ENCODE measurements at regions not wholly inside any gene's neighbourhood (a gene's known extent, or its start where the extent isn't known, plus 50 kb on each side); places are given as distances from the start of the nearest gene placed in this dataset.

DNA sequence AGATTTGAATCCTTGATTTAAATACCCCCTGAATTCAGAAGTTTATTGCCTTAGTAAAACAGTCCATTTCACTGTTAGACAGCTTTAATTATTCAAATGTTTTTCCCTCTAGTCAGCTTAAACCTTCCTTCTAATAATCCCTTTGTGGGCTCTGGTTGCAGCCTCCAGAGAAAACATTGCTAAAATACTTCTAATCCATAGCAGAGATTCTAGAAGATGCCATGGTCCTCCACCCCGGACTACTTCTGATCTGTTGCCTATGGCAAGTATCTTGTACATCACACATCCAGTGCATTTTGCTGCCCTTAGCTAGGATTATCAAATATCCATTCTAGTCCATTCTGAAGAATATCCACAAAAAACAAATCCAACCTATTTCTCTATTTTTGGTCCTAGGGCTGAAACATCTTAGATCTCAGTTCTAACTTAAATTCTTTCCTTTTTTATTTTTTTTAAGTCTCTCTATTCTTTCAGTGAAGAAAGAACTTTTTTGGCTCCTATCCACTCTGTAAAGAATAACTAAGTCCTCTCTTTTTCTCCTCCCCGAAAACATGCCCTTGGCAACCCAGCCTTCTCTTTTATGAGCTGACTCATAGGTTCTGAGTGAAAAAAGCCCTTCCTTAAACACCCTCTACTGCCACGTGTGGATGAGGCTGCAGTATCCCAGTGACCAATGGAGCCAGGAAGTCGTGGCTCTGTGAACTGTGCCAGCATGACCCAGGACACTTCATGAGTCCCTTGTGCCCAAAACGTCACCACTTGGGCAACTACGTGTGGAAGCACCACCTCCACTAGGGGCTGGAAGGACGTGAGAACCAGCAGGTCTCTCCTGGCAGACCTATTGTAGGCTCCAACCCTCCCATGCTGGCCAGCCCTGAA is 349.8 kb downstream of the TNS1 start:
- DNase-seq = no peak

DNA sequence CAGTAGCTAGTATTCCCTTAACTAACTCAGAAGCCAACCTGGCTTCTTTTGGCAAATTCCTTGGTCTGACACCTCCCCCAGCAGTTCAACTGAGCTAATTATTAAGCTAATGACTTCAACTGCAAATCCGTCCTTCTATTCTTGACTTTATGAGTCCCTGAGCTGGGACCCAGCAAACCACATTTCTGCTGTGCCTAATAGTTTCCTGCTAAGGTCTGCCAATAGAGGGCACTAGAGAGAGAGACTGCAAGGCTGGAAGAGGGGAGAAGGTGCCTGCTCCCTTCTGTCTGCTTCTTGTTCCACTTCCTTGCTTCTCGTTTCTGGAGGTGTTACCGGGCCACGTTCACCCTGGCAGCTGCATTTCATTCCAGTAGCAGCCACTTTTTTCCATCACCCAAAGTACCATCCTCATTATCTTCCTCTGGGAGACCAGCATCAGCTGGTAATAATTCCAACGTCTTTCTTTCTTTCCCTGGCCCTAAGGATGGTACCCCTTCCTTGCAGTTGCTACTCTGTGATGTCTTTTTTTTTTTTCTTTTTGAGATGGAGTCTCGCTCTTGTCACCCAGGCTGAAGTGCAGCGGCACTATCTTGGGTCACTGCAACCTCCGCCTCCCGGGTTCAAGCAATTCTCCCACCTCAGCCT is 352.0 kb downstream of the TNS1 start:
- DNase-seq = peak; percentile 64

DNA sequence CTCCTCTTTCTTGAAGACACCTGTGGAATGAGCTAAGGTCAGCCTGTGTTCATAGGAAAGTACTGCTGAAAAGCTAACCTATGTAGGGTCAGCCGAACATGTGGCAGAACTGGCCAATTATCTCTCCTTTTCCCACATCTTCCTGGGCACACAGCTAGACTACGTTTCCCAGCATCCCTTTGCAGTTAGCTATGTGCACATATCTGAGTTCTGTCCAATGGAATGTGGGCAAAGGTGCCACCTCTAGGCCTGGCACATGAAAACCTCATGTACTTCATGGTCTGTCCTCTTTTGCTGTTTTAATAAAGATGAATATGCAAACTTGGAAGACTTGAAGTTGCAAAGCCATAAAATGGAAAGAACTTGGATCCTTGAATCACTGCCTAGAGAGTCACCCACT is 352.6 kb downstream of the TNS1 start:
- DNase-seq = no peak

DNA sequence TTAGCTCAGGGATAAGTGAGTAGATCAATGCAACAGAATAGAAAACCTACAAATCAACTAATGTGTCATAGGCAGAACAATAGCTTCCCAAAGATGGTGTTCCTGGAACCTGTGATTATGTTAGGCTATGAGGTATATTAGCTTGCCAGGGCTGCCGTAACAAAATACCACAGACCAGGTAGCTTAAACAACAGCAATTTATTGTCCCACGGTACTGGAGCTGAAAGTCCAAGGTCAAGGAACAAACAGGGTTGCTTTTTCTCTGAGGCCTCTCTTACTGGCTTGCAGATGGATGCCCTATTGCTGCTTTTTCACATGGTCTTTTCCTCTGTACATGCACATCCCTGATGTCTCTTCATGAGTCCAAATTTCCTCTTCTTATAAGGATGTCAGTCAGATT is 354.9 kb downstream of the TNS1 start:
- DNase-seq = no peak

DNA sequence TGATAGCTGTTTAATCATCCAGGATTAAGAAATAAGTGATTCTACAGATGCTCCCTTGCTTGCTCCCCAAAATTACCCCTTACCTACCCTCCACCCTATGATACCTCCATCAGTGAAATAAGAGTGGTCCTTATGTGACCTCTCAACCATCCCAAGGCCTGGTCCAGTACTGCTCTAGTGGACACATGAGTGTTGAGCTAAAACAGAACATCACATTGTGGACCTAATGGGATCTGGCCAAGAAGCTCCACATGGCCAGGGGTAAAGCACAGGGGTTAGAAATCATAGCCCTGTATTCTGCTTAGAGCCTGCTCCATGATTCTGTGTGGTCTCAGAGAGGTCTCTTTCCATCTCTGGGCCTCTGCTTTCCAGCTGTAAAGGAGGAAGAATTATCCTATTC is 355.6 kb downstream of the TNS1 start:
- no peak for DNase-seq

DNA sequence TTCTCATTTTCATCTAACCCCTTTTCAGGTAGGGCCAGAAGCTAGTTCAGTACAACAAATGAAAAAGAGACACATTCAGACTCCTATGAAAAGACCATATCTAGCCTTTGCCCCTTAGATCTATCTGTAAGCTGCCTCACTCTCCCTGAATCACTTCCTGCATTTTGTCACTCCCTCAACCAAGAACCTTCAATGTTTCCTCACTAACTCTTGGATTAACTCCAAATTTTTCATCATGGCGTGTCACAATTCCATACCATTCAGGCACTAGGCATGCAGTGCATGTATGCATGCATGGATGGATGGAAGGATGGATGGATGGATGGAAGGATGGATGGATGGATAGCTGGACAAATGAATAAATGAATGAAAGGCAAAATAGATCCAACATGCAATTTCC is 356.9 kb downstream of the TNS1 start:
- no peak for DNase-seq

DNA sequence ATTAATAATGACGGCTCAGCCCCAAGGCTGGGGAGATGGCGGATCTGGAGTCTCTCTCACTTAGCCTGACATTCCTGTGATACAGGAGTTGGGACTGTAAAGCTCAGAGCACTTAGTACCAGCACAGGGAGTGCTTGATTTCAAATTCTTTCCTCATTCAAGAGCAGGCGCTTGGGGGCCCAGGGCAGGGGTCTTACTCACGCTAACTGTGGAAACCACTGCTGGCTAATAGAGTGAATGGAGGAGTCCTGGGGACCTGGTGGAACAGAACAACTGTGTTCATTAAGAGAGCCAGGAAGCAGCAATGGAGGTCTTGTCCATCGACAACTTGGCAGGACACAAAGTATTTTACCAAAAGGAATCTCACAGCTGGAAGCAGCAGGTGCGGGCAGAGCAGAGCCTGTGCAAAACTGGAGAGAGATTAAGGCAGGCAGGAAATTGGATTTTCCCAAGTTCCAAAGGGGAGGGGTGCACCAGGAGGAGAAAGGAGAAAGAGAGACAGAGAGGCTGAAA is 358.9 kb downstream of the TNS1 start:
- no peak for DNase-seq

DNA sequence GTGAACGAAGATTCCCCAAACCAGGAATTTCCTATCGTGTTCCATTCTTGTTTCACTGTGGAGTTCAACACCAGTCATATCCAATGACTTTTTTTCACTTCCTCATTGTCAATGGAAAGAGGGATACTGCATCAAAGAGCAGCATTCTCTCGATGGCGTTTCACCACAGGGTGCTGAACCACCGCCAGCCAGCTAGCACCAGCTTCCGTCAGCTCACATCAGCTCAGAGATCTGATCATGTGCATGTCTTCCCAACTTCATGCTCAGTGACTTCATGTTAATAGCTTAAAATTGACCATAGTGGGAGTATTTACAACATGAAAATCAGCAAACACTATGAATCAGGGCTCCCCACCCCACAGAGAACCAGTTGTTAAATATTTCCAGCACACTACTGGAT is 359.9 kb downstream of the TNS1 start:
- no peak for DNase-seq

DNA sequence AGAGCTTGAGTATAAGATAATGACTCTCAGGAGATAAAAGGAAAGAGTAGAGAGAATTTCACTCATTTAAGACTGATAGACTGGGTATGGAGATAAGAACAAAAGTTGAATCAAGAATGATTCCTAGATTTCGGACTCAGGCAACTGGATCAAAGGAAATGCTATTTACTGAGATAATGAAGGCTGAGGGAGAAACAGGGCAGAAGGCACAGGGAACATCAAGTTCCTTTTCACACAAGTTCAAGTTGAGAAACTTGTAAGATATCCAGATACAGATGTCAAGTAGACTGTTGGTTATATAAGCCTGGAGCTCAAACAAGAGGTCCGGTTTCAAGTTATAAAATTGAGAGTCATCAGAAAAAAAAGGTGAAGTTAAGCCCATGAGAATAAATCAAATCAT is 360.8 kb downstream of the TNS1 start:
- DNase-seq = no peak

DNA sequence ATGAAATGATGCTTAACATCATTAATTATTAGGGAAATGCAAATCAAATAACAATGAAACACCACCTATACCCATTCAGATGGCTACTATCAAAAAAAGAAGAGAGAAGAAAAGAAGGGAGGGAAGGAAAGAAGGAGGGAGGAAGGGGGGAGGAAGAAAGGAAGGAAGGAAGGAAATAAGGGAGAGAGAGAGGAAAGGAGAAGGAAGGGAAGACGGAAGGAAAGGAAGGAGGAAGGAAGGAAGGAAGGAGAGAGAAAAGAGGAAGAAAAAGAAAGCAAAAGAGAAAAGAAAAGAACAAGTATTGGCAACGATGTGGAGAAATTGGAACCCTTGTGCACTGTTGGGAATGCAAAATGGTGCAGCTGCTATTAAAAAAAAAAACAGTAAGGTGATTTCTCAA is 363.3 kb downstream of the TNS1 start:
- DNase-seq = no peak

DNA sequence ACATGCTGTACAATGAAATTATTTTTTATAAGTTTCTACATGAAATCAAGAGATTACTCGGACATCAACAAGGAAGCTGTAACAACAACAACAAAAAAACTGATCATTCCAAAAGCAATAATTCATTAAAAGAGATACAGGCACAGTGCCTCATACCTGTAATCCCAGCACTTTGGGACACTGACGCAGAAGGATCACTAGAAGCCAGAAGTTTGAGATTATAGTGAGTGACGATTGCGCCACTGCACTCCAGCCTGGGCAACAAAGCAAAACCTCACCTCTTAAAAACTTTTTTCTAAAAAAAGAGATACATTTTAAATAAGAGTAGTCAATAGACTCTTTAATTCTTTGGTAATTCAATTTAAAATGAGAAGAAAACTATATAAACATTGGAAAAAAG is 364.3 kb downstream of the TNS1 start:
- no peak for DNase-seq

DNA sequence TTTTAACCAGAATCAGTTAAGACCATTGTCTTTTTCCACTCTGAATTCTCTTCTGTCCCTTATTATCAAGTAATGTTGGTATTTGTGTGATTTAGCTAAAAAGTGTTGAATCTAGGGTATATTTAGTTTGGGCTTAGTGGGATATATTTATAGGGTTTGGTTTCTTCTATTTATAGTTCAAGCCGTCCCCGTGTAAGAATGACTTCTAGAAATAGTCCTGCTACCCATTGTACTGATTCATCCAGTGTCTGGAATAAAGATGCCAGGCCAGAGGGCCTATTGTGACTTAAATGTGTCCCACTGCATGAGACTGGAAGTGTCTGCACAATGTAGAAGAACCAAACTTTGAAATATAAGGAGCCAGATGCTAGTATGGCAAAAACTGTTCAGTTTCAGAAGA is 364.8 kb downstream of the TNS1 start:
- no peak for DNase-seq

DNA sequence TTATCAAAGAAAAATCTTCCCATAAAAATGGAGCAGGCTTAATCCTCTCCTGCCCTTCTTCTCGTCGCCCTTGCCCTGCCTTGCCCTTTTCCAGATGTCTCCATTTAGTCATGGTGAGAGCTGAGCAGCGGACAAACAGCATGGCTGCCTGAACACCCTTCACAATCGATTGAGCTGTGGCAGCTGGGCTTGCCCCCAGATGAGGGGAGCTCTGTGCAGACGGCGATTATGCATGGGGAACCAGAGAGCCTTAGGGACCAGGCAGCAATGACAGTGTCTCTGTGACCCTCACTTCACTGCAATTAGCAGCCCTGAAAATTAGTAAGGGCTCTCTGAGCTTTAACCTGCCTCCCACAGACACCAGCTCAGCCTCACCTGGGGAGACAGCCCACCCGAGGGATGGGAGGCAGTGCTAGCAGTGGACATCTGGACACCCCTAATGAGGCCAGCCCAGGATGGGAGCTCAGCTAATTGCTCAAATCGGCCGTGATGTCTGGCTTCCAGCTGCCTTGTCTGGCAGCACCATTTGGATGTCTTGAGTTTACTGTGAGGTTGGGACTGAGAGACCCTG is 365.7 kb downstream of the TNS1 start:
- no peak for DNase-seq

DNA sequence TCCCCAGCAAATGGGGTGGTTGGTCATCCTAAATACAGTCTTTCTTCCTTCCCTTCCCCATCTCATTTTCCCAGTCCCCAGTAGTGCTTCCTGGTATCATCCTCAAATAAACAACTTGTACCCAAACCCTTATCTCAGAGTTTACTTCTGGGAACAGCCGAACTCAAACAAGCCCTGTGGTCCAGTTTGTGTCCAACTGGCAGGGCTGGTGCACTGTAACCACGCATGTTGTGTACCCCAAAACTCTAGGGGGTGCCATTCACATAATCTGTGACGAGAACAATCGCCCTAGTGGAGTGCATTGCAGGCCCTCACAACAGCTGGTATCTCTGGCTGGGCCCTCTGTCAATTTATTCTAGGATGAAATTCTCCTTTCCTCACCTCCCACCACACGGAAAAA is 366.2 kb downstream of the TNS1 start:
- DNase-seq = no peak

DNA sequence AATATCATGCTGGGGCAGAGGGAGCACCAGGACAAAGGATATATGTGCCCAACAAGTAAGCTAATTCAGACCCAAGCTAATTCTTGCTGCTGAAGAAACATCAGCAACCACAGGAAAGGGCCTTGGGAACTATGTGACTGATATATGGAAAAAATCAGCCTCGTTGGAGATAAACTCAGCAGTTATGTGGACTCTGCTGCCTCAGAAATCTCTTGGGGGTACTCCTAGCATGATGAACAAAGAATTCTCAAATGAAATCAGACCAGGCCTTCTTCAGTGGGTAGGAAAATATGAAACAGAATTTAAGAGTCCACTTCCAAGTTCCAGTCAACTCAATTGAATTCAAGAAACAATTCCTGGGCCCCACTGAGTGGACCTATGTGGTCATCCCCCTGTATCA is 367.9 kb downstream of the TNS1 start:
- no peak for DNase-seq

DNA sequence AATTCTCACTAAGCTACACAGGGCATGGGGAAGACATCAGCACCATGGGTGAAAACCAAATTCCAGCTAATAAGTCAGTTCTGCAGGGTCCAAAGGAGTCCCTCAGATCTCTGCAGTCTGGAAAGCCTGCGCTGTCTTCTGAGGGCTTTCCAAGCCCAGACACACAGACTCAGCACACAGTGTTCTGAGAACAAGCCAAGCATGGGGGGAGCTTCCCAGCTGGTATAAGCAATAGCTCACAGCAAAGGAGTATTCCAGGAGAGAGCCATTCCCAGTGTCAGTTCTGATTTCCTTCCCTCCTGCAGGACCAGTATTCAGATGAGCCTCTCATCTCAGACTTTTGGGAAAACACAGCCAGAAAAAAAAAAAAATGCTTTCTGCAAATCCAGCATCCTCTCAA is 370.8 kb downstream of the TNS1 start:
- DNase-seq = no peak

DNA sequence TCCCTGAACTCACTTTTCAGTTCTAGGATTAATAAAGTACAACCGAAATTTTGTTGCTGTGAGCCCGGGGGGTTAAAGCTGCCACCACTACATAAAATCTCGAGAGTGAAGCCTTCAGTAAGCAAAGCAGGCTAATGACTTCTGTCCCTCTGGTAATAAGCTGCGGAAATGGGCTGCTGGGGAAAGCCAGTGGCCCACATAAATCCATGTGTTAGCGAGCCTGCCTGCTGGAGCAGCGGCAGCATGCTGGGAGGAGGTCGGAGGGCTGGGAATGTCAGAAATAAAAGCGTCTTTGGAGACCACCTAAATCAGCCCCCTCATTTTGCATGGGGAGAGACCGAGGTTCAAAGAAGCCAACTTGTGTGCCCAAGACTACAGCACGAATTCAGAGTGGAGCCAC is 371.7 kb downstream of the TNS1 start:
- no peak for DNase-seq

DNA sequence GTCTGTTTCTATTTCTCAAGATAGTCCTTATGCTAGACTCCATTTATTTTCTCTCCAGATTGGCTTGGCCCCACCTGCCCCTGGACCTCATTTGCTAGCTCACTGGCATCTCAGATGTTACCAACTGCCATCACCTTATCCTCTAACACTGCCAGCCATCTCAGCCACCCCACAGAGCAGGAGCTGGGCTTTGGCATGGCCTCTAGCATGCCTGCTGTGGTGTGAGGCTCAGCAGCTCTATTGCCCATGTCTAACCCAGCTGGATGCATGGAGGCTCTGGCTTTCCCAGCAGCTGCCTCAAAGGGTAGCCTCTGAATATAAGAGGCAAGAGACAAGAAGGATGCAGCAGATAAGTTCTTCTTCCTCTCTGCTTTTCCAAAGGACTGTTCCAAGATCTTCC is 373.4 kb downstream of the TNS1 start:
- no peak for DNase-seq

DNA sequence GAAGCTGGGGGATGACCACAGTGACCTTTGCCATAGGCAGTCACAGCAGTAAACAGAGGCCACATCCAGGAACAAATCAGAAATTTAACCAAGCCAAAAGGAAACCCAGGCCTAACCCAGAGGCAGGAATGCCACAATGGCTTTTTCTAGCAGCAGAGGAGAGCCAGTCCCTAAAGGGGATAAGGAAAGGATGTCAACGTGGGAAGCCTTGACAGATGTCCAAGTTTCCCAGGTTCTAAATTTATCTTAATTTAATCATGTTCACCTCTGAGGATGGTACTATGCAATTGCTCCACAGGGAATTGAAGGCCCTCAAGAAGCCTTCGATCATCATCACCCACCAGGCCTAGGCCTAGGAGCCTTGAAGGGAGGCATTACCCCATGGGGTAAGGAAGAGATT is 374.7 kb downstream of the TNS1 start:
- DNase-seq = no peak

DNA sequence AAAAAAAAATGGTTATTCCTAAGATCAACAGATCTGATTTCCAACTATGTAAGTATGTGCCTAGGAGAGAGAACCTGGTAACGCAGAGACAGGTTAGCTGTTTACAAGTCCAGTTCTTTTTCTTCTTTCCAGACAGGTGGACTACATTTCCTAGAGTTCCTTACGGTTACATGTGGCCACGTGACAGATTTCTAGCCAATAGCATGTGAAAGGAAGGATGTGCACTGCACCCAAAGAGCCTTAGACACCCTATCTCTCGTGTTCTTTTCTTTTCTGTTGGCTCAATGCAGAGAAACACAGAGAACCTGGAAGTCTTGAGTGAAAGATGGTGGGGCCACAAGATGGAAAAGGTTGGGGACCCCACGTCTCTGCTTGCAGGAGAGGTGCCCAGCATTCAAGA is 375.9 kb downstream of the TNS1 start:
- no peak for DNase-seq

DNA sequence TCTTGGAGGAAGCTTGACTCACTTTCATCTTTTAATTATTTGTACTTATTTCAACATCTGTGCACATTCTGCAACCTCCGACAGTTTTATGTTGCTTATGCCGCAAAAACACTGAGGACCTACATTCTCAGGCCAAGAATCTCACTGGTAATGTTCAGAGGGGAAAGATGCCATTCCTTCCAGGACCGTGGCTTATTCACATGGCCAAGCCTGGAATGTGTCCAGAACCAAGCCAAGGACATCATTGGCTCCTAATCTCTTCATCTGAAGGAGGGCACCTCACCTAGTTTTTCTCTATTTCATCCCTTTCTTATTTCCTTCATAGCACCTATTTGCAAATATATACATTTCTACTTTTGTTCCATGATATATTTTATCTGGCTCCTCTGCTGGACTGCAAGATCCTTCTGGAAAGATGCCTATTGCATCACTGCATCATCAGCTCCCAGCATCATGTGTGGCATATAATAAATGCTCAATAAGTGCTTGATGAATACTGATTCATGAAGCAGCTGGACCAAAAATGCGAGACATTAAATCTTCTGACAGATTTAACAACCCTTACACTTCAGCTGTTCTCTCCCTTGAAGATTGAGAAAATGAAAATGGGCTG is 377.1 kb downstream of the TNS1 start:
- DNase-seq = no peak

DNA sequence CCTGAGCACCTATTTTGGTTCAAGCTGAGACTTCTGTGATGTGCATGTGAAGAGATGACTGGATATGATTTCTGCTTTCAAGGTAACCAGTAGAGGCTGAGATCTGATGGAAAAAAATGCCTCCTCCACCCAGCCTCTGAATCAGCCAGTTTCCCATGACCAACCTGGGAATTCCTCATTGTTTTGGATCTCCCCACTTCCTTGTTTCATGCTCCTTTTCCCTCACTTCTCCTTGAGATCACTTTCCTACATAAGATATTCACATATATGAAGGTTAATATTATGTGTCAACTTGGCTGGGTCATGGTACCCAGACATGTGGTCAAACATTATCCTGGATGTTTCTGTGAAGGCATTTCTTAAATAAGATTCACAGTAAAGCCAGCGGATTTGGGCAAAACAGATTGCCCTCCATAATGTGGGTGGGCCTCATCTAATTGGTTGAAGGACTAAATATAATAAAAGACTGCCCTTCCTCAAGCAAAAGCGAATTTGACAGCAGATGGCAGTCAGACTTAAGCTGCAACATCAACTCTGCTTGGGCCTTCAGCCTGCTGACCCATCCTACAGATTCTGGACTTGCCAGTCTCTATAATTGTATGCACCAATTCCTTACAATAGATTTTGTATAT is 379.4 kb downstream of the TNS1 start:
- DNase-seq = no peak

All from NCI-H774 (cell line).